GM19239 (cell line): ENCODE measurements at regions not wholly inside any gene's neighbourhood (a gene's known extent, or its start where the extent isn't known, plus 50 kb on each side); places are given as distances from the start of the nearest gene placed in this dataset.
"Not testable (repeated sequence)": the region's sequence is repeated elsewhere in the genome, so short reads cannot be mapped to it uniquely, and the experiment has no call there.

Experiments
- DNase-seq: peaks from one replicate; pipeline ENCODE4 v3.0.0; 2011; ENCODE audit warnings: low spot score; ENCODE audit not compliant: insufficient read length
- FAIRE-seq: peaks from 2 replicates; lab custom pipeline; 2011; peaks lifted over from hg19 to GRCh38; lab: Jason Lieb, UNC

GRCh38 chrX:122244080-122244479, 940.0 kb upstream of the GRIA3 start:
- FAIRE-seq = no peak
- DNase-seq = no peak

DNA sequence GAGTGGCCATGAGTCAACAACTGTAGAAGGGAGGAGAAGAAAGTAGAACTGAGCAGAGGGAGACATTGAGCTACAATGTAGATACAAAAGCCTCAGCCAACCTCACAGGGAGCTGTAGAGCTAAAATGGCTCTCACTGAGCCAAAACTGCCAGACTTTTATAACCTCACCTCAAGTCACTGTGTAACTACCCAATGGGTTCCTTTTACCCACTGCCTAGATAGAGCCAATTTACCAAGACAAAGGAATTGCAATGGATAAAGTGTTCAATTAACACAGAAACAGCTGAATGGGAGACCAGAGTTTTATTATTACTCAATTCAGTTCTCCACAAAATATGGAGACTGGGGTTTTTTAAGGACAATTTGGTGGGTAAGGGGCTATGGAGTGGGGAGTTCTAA, 938.9 kb upstream of the GRIA3 start:
- DNase-seq (no peak), FAIRE-seq (no peak)

GRCh38 chrX:122245943-122246342, 938.1 kb upstream of the GRIA3 start:
- no peak for FAIRE-seq

GRCh38 chrX:122246937-122247336, 937.1 kb upstream of the GRIA3 start:
- no peak for DNase-seq

More at GRCh38 chrX:122245943-122246342, 938.1 kb upstream of the GRIA3 start:
- no peak for DNase-seq

GRCh38 chrX:122248681-122249080, 935.4 kb upstream of the GRIA3 start:
- FAIRE-seq (no peak), DNase-seq (no peak)

More at GRCh38 chrX:122246937-122247336, 937.1 kb upstream of the GRIA3 start:
- no peak for FAIRE-seq

DNA sequence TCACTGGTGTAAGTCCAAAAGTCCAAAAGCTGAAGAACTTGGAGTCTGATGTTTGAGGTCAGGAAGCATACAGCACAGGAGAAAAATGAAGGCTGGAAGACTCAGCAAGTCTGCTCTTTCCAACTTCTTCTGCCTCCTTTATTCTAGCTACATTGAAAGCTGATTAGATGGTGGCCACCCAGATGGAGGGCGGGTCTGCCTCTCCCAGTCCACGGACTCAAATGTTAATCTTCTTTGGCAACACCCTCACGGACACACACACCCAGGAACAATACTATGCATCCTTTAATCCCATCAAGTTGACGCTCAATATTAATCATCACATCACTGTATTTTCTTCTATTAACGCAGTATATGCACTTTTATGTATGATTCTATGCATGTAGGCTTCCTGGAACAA, 931.6 kb upstream of the GRIA3 start:
- no peak for FAIRE-seq
- no peak for DNase-seq

- no peak for FAIRE-seq
These were observed 915.7 kb upstream of the GRIA3 start for GRCh38 chrX:122268353-122268752.

DNA sequence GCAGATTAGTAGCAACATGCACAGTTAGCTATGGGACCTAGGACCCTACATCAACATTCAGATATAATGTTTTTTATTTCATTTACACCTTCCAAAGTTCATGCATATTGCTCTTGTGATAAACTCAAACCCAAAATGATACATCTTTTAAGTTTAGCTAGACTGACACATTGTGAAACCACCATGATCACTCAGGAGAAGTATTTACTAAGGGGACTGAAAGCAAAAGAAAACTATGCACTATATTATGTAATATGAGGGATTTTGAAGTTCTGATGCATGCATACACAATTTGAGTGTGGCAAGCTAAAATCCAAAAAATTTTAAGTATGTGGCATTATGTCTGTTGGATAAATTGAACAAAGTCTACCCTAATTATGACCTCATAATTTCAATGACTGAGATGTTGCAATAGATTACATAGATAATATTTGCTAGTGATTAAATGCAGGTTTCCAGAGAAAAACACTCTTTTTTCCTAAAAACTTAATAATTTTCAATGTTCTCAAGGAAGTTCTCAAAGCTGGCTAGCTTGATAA, 914.8 kb upstream of the GRIA3 start:
- DNase-seq (no peak), FAIRE-seq (no peak)

More at GRCh38 chrX:122268353-122268752, 915.7 kb upstream of the GRIA3 start:
- DNase-seq = no peak

GRCh38 chrX:122270809-122271494, 913.1 kb upstream of the GRIA3 start:
- no peak for DNase-seq
- no peak for FAIRE-seq

DNA sequence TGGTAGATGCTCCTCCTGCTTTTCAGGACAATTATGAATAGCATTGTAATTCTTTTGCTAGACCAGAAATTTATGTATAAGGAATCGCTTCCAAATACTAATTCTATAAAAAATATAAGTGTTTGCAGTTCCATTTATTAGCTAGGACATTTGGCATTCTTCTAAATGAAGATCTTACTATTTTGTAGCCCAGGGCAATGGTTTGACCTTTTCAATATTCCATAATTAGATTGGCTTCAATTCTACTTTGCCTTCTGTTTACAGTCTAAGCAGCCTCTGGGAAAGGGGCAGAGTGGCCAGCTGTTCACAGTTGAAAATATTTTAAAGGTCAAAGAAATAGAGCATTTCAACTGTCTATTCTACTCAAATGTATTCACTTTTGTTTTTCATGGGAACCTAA, 912.1 kb upstream of the GRIA3 start:
- no peak for FAIRE-seq
- DNase-seq = no peak

- DNase-seq = no peak
- no peak for FAIRE-seq
These were observed 904.3 kb upstream of the GRIA3 start for GRCh38 chrX:122279746-122280145.

- not testable (repeated sequence) for DNase-seq, FAIRE-seq
These were observed 884.3 kb upstream of the GRIA3 start for GRCh38 chrX:122299822-122300221.

- DNase-seq (no peak), FAIRE-seq (no peak)
These were observed 882.6 kb upstream of the GRIA3 start for GRCh38 chrX:122301491-122301890.

DNA sequence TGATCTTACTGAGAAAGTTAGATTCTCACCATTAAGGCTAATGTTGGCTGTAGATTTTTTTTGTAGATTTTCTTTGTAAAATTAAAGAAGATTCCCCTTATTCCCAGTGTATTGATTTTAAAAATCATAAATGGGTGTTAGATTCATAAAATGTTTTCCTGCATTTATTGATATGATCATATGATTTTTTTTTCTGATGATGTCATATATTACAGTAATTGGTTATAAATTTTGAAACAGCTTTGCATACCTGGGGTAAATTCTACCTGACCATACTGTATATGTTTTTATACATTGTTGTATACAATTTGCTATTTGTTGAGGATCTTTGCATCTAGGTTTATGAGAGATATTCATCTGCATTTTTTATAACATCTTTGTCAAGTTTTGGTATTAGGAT, 880.3 kb upstream of the GRIA3 start:
- no peak for DNase-seq
- no peak for FAIRE-seq

DNA sequence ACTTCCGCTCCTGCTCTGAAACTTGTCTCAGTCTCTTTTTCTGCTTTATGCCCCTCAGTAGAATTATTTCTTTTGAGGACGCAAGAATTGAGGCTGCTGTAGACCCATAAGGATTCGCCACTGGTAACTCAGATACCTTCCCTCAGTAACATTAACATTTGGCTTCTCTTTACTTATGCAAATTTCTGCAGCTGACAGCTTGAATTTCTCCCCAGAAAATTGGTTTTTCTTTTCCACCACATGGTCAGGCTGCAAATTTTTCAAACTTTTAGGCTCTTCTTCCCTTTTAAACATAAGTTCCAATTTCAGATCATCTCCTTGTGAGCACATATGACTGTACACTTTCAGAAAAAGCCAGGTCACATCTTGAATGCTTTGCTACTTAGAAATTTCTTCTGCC, 839.3 kb upstream of the GRIA3 start:
- DNase-seq (no peak), FAIRE-seq (no peak)

DNA sequence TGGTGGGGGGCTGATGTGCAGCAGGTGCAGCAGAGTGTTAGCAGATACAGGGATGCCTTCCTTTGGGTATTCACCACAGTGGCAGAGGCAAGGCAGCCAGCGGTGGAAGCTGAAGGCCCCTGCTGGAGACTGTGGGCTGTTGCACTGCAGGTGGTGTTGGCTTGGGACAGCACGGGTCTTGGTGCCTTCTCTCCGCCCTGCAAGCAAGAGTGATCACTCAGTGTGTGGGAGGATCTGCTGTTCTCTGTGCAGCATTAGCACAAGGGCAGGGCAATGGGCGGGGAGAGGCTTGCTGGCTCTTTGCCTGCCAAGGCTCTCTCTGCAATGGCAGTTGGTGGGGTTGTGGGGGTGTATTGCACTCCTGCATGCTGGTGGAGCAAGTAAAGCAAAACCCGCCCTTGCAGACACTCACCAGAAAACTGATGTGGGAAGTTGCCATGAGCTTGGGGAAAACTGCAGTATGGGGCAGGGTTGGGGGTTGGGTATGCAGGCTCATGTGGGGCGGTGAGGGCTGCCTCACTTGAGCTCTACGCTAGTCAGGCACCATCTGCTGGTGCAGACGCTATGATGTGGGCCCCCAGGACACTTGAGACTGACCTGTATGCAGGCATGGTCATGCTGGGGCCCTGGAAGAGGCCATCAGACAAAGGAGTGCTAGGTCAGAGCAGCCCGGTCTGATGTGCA, 820.8 kb upstream of the GRIA3 start:
- DNase-seq = no peak
- no peak for FAIRE-seq

DNA sequence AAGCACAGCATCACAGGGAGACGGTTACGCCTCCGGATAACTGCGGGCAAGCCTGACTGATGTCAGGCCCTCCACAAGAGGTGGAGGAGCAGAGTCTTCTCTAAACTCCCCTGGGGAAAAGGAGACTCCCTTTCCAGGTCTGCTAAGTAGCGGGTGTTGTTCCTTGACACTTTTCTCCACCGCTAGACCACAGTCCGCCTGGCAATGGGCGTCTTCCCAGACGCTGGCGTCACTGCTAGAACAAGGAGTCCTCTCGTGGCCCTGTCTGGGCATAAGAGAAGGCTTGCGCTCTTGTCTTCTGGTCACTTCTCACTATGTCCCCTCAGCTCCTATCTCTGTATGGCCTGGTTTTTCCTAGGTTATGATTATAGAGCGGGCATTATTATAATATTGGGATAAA, 808.5 kb upstream of the GRIA3 start:
- FAIRE-seq, DNase-seq: not testable (repeated sequence)

DNA sequence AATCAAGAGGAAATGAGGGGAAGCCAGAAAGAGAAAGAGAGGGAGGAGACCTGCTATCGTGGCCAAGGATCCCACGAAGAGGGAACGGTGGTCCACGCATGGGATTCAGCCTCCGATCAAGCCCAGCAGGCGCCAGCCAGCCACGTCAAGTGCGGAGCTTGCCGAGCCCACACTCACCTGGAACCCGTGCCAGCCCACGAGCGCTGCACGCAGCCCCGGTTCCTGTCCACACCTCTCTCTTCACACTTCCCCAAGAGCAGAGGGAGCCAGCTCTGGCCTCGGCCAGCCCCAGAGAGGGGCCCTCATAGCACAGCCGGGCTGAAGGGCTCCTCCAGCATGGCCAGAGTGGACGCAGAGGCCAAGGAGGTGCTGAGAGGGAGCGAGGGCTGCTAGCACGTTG, 795.1 kb upstream of the GRIA3 start:
- DNase-seq (no peak), FAIRE-seq (no peak)

DNA sequence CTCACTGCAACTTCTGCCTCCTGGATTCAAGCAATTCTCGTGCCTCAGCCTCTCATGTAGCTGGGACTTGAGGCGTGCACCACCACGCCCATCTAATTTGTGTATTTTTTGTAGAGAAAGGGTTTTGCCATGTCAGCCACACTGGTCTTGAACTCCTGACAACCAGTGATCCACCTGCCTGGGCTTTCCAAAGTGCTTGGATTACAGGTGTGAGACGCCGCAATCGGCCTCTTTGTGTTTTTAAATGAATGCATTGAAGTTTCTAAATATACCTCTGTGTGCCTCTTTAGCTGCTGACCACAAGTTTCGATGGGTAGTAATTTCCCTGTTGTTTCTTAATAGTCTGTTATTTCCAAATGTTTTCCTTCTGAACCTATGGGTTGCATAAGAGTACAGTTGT, 765.3 kb upstream of the GRIA3 start:
- FAIRE-seq = no peak
- DNase-seq = no peak

- DNase-seq (no peak), FAIRE-seq (no peak)
These were observed 762.5 kb upstream of the GRIA3 start for GRCh38 chrX:122421434-122422121.

GRCh38 chrX:122422547-122422946, 761.5 kb upstream of the GRIA3 start:
- DNase-seq = no peak
- no peak for FAIRE-seq
